ENCODE measurements at regions not wholly inside any gene's neighbourhood (a gene's known extent, or its start where the extent isn't known, plus 50 kb on each side); places are given as distances from the start of the nearest gene placed in this dataset.

GRCh38 chr6:139944976-139945375 is 570.5 kb upstream of the CITED2 start:
- TF ChIP-seq CTCF (IDR thresholded peaks at IDR 0.05) (no peak), POLR2A (IDR thresholded peaks at IDR 0.05) (no peak)
